BLaER1 treated with 17β-estradiol and CSF1 and Interleukin-3, amounts not matched to agents 10 nM and 100 nM (cell line): ENCODE measurements at regions not wholly inside any gene's neighbourhood (a gene's known extent, or its start where the extent isn't known, plus 50 kb on each side); places are given as distances from the start of the nearest gene placed in this dataset.

Experiments used
- H3K27ac ChIP-seq, 11 experiments: shearing (Covaris generic); formaldehyde crosslinking; 2 replicates each; pipeline ENCODE4 v1.8.1; 2022
- H3K27me3 ChIP-seq, 11 experiments: shearing (Covaris generic); formaldehyde crosslinking; 2 replicates each; pipeline ENCODE4 v1.8.1; 2022
- H3K36me3 ChIP-seq, 11 experiments: shearing (Covaris generic); formaldehyde crosslinking; 2 replicates each; pipeline ENCODE4 v1.8.1; 2022
- H3K4me1 ChIP-seq, 10 experiments: shearing (Covaris generic); formaldehyde crosslinking; 2 replicates each; pipeline ENCODE4 v1.8.1; 2022
- H3K4me2 ChIP-seq, 11 experiments: shearing (Covaris generic); formaldehyde crosslinking; 2 replicates each; pipeline ENCODE4 v1.8.1; 2022
- H3K4me3 ChIP-seq, 10 experiments: shearing (Covaris generic); formaldehyde crosslinking; 2 replicates each; pipeline ENCODE4 v1.8.1; 2022
- H3K9ac ChIP-seq, 11 experiments: shearing (Covaris generic); formaldehyde crosslinking; 2 replicates each; pipeline ENCODE4 v1.8.1; 2022
- H3K9me3 ChIP-seq, 11 experiments: shearing (Covaris generic); formaldehyde crosslinking; replicated peaks in 1 of 11; 2 replicates each; pipeline ENCODE4 v1.8.1; 2022
- H4K20me1 ChIP-seq, 11 experiments: shearing (Covaris generic); formaldehyde crosslinking; 2 replicates each; pipeline ENCODE4 v1.8.1; 2022
- Cebpa-rat ChIP-seq, 11 experiments: shearing (Covaris generic); IDR thresholded peaks; 2 replicates each; pipeline ENCODE4 v1.8.1; 2022

DNA sequence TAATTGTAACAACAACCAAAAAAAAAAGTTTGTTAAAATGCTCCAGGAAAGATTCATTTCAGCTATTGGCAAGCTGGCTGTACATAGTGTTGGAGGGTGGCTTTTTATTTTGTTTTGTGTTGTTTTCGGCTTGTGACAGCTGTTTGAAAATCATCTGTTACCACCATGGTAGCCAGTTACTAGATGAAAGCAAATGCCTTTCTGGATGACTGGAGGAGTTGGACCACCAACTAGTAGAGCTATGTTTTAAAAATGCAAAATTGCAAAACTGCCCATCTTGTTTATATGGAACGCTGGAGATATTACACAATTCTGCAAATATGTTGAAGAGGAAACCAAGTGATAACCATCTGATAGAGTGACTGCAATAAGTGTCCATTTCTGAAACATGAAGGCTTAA lies 53.2 kb upstream of the TNIP3 start:
- no peak; a peak in 1 of 22 replicates for TF ChIP-seq Cebpa-rat (IDR thresholded peaks at IDR 0.05)
- Histone ChIP-seq H3K9ac (no peak overlapping the region), H4K20me1 (no peaks in the 10 kb centered on the region), H3K4me3 (no peak overlapping the region), H3K4me1 (no peaks in the 10 kb centered on the region), H3K9me3 (no peaks in the 10 kb centered on the region), H3K27me3 (no peaks in the 10 kb centered on the region), H3K27ac (no peak overlapping the region), H3K36me3 (no peaks in the 10 kb centered on the region), H3K4me2 (no peak overlapping the region)

DNA sequence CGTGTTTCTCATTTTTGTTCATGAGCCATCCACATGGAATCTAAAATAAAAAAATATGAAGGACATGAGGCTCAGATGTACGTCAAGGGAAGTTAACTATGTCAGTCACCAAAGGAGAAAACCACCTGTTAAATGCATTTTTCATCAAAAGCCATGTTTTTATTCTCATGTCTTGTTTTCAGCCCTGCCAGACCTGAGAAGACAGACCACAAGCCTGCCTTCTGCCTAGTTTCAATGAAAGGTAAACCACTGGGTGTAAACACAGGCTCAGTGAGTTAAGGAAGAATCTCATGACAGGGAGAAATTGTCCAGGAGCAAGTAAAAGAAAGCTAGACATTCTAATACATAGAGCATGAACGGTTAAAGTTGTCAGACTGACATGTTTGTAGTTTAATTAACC lies 52.3 kb upstream of the TNIP3 start:
- Histone ChIP-seq H4K20me1 (no peaks in the 10 kb centered on the region), H3K9me3 (no peaks in the 10 kb centered on the region), H3K4me1 (no peaks in the 10 kb centered on the region), H3K36me3 (no peaks in the 10 kb centered on the region), H3K4me3 (no peak overlapping the region), H3K4me2 (no peak overlapping the region), H3K27me3 (no peaks in the 10 kb centered on the region), H3K27ac (no peak overlapping the region), H3K9ac (no peak overlapping the region)
- TF ChIP-seq Cebpa-rat (IDR thresholded peaks at IDR 0.05): no peak

- Histone ChIP-seq H3K4me3 (no peak overlapping the region), H3K27ac (no peak overlapping the region), H3K4me2 (no peak overlapping the region), H4K20me1 (no peaks in the 10 kb centered on the region), H3K9ac (no peak overlapping the region), H3K27me3 (no peaks in the 10 kb centered on the region), H3K9me3 (peaks cover 0 to 5% (median 0%) of the 10 kb centered on the region in 11 experiments; a peak in 1 of 22 replicates), H3K36me3 (no peaks in the 10 kb centered on the region), H3K4me1 (no peaks in the 10 kb centered on the region)
- no peak for TF ChIP-seq Cebpa-rat (IDR thresholded peaks at IDR 0.05)
These were observed 49.8 kb upstream of the TNIP3 start for GRCh38 chr4:121213940-121214339.
